GM21619 (cell line): ENCODE measurements at regions not wholly inside any gene's neighbourhood (a gene's known extent, or its start where the extent isn't known, plus 50 kb on each side); places are given as distances from the start of the nearest gene placed in this dataset.

ENCODE experiments used
- ATAC-seq: cut with Tn5 transposase; IDR thresholded peaks from one replicate; pipeline ENCODE4 v1.9.1; 2021; ENCODE audit not compliant: unreplicated experiment

GRCh38 chr14:25103820-25104219 is 53.9 kb upstream of the STXBP6 start:
- ATAC-seq = no peak

- no peak for ATAC-seq
These were observed 53.3 kb upstream of the STXBP6 start for GRCh38 chr14:25103271-25103670.

GRCh38 chr14:25102788-25103187 is 52.8 kb upstream of the STXBP6 start:
- ATAC-seq = no peak

- ATAC-seq = no peak
These were observed 51.3 kb upstream of the STXBP6 start for GRCh38 chr14:25101276-25101675.
